ENCODE measurements at regions not wholly inside any gene's neighbourhood (a gene's known extent, or its start where the extent isn't known, plus 50 kb on each side); places are given as distances from the start of the nearest gene placed in this dataset.

DNA sequence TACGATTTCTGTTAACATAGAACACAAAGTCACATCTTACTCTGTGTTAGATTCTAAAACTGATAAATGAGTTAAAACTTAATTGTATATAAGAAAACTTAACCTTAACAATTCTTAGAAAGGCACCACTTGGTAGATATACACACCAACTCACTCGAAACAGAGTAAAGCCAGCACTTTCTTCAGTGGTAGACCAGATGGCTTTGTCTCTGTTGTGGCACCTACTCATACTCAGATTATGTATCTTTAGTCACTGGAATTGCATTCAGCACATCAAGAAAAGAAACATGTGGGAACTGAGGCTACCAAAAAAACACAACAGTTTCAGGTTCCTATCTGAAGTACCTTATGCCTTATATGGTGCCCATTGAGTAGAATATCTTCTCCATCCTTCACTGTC is 192.5 kb downstream of the ZNF608 start:
- Histone ChIP-seq H3K4me3 (no peak overlapping the region), H3K27ac (no peak overlapping the region), H3K4me1 (no peaks in the 10 kb centered on the region), H3K27me3 (no peaks in the 10 kb centered on the region), H3K9me3 (no peaks in the 10 kb centered on the region), H3K36me3 (no peaks in the 10 kb centered on the region)
- no peak for ATAC-seq
- intact Hi-C loops (cut with DNase I): no loop called here
- 89% methylated on average over 2 of the region's 2 CpGs for WGBS (ENCODE audit: insufficient coverage, low coverage, low lambda C conversion rate, missing lambda C conversion rate)
- no peak for TF ChIP-seq CTCF (IDR thresholded peaks at IDR 0.05)
- no peak for TF ChIP-seq POLR2A (IDR thresholded peaks at IDR 0.05)
- no peak for DNase-seq

DNA sequence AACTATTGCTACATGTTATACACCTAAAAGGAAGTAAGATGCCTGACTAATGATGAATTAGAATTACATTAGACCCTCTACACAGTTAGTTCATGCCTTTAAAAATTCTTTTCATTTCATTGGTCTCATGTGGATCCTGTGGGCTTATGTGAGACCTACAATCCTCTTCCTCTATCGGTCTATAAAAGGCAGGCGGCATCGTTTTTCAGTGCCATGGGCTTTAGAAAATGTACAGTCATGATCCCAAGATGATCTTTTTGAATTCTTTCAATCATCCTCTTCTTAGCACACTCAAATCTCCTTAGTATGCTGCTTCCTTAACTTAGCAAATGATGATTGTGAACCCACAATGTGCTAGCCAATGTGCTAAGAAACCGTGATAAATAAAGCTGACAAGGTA is 193.9 kb downstream of the ZNF608 start:
- ATAC-seq (no peak), DNase-seq (no peak)
- no peaks in the 10 kb centered on the region for H3K4me1 ChIP-seq
- TF ChIP-seq POLR2A (IDR thresholded peaks at IDR 0.05): no peak
- no peak for TF ChIP-seq CTCF (IDR thresholded peaks at IDR 0.05)
- H3K36me3 ChIP-seq: no peaks in the 10 kb centered on the region
- H3K27me3 ChIP-seq: no peaks in the 10 kb centered on the region
- 83% methylated on average over 4 of the region's 4 CpGs for WGBS (ENCODE audit: insufficient coverage, low coverage, low lambda C conversion rate, missing lambda C conversion rate)
- no peak overlapping the region for H3K27ac ChIP-seq
- no peaks in the 10 kb centered on the region for H3K9me3 ChIP-seq
- intact Hi-C loops (cut with DNase I): no loop called here
- H3K4me3 ChIP-seq: no peak overlapping the region

DNA sequence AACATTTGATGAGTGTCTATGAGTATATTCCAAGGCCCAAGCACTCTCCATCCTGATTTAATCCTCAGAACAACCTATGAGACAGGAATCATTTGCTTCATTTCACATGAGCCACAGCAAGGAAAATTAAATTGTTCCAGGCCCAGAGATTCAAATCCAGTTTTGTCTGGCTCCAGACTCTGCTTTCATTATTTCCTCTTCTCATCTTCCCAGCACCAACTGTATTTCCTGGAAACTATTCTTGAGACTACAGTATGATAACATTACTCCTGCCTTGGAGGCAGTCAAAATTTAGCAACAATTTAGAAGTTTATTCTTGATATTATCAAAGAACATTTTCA is 194.5 kb downstream of the ZNF608 start:
- Histone ChIP-seq H3K4me3 (no peak overlapping the region), H3K27ac (no peak overlapping the region), H3K9me3 (no peaks in the 10 kb centered on the region), H3K4me1 (no peaks in the 10 kb centered on the region), H3K36me3 (no peaks in the 10 kb centered on the region), H3K27me3 (no peaks in the 10 kb centered on the region)
- TF ChIP-seq POLR2A (IDR thresholded peaks at IDR 0.05) (no peak), CTCF (IDR thresholded peaks at IDR 0.05) (no peak)
- ATAC-seq (no peak), DNase-seq (no peak)
- intact Hi-C loops (cut with DNase I): no loop called here

- no peak for DNase-seq
- WGBS (ENCODE audit: insufficient coverage, low coverage, low lambda C conversion rate, missing lambda C conversion rate): 28% methylated on average over 3 of the region's 3 CpGs
- no peak overlapping the region for H3K4me3 ChIP-seq
- TF ChIP-seq POLR2A (IDR thresholded peaks at IDR 0.05): no peak
- H3K4me1 ChIP-seq: no peaks in the 10 kb centered on the region
- no peaks in the 10 kb centered on the region for H3K9me3 ChIP-seq
- intact Hi-C loops (cut with DNase I): no loop called here
- H3K27me3 ChIP-seq: no peaks in the 10 kb centered on the region
- no peak overlapping the region for H3K27ac ChIP-seq
- ATAC-seq: peak; percentile 38 to 61 (median 38)
- no peaks in the 10 kb centered on the region for H3K36me3 ChIP-seq
Observed at GRCh38 chr5:124550731-124551130, 195.7 kb downstream of the ZNF608 start.

- Histone ChIP-seq H3K27me3 (no peaks in the 10 kb centered on the region), H3K9me3 (no peaks in the 10 kb centered on the region), H3K4me3 (no peak overlapping the region), H3K36me3 (no peaks in the 10 kb centered on the region), H3K27ac (no peak overlapping the region), H3K4me1 (no peaks in the 10 kb centered on the region)
- intact Hi-C loops (cut with DNase I): no loop called here
- ATAC-seq (no peak), DNase-seq (no peak)
- 88% methylated on average over 4 of the region's 4 CpGs for WGBS (ENCODE audit: insufficient coverage, low coverage, low lambda C conversion rate, missing lambda C conversion rate)
- TF ChIP-seq POLR2A (IDR thresholded peaks at IDR 0.05) (no peak), CTCF (IDR thresholded peaks at IDR 0.05) (no peak)
Observed at GRCh38 chr5:124549891-124550436, 196.5 kb downstream of the ZNF608 start.

Data from right lobe of liver (tissue), 6 donors.